B cell (primary cell): ENCODE measurements at regions not wholly inside any gene's neighbourhood (a gene's known extent, or its start where the extent isn't known, plus 50 kb on each side); places are given as distances from the start of the nearest gene placed in this dataset.

Experiments
- ATAC-seq: fragments of 200-7000 bp; cut with Tn5 transposase; one replicate; pipeline ENCODE4 v1.10.0; 2021; ENCODE audit warnings: low read depth, mild to moderate bottlenecking, moderate number of reproducible peaks, moderate library complexity
- CTCF ChIA-PET: fragments of 350-600 bp; sonication (Branson Sonifier 250); formaldehyde crosslinking; loops from one replicate; lab custom pipeline; 2021; ENCODE audit warnings: antibody characterized with exemption, inconsistent platforms; lab: Charles Lee
- POLR2A ChIA-PET: fragments of 350-600 bp; sonication (Branson Sonifier 250); formaldehyde crosslinking; loops from one replicate; lab custom pipeline; 2021; ENCODE audit warnings: antibody characterized with exemption; lab: Charles Lee
- DNase-seq: peaks from one replicate; pipeline ENCODE4 v3.0.0; 2013
- H2AFZ ChIP-seq: 2 replicates; pipeline ENCODE4 v1.6.1; 2012; ENCODE audit warnings: mild to moderate bottlenecking, low read depth, low read length; ENCODE audit not compliant: insufficient read depth, poor library complexity, severe bottlenecking
- H3K27ac ChIP-seq, 2 donors: 1 replicate in 1 of 2; 2 replicates in 1 of 2; pipeline ENCODE4 v1.5.1; 2012 to 2013; ENCODE audit warnings: low read length in 2 of 2, mild to moderate bottlenecking in 2 of 2, moderate library complexity in 1 of 2
- H3K27me3 ChIP-seq, 4 experiments: fragments of 200-600 bp in 1 of 4; sonication (generic) in 1 of 4; replicated peaks in 1 of 4; 1 replicate in 2 of 4; 2 replicates in 2 of 4; pipeline versions ENCODE4 v1.6.1 to v1.7.0; 2013 to 2016; ENCODE audit warnings: low read length in 3 of 4, mild to moderate bottlenecking in 2 of 4, mixed read lengths in 1 of 4, moderate library complexity in 1 of 4; ENCODE audit not compliant: insufficient read depth in 4 of 4, control insufficient read depth in 3 of 4; ENCODE audit errors: control extremely low read depth in 1 of 4
- H3K36me3 ChIP-seq, 2 experiments: replicated peaks in 1 of 2; 1 replicate in 1 of 2; 2 replicates in 1 of 2; pipeline versions ENCODE4 v1.6.1 to v1.7.1; 2013; ENCODE audit warnings: low read length in 1 of 2; ENCODE audit not compliant: insufficient read depth in 2 of 2, control insufficient read depth in 1 of 2; ENCODE audit errors: control extremely low read depth in 1 of 2, extremely low read depth in 1 of 2
- H3K4me1 ChIP-seq, 2 donors: fragments of 200-600 bp in 1 of 2; sonication (generic) in 1 of 2; 1 replicate in 1 of 2; 2 replicates in 1 of 2; pipeline versions ENCODE4 v1.5.1 to v1.6.1; 2013 to 2017; ENCODE audit warnings: low read length in 2 of 2; ENCODE audit not compliant: control insufficient read depth in 2 of 2, insufficient read depth in 2 of 2
- H3K4me2 ChIP-seq: replicated peaks from 2 replicates; pipeline ENCODE3; 2012; ENCODE audit warnings: mild to moderate bottlenecking, low read depth, low read length; ENCODE audit not compliant: poor library complexity, severe bottlenecking
- H3K4me3 ChIP-seq, 5 experiments: fragments of 200-600 bp in 1 of 5; sonication (generic) in 1 of 5; 1 replicate in 3 of 5; 2 replicates in 2 of 5; pipeline versions ENCODE4 v1.5.1 to v1.7.0; 2011 to 2016; ENCODE audit warnings: low read length in 4 of 5, mild to moderate bottlenecking in 4 of 5, low read depth in 2 of 5, control low read depth in 1 of 5, moderate library complexity in 1 of 5; ENCODE audit not compliant: insufficient read depth in 1 of 5; ENCODE audit errors: control extremely low read depth in 1 of 5, extremely low read depth in 1 of 5
- H3K79me2 ChIP-seq: fragments of 200-600 bp; sonication (generic); one replicate; pipeline ENCODE4 v1.6.0; 2016; ENCODE audit warnings: low read length; ENCODE audit not compliant: control insufficient read depth, insufficient read depth
- H3K9ac ChIP-seq: fragments of 200-600 bp; sonication (generic); 2 replicates; pipeline ENCODE4 v1.6.1; 2017; ENCODE audit warnings: mild to moderate bottlenecking, low read length, moderate library complexity
- H3K9me3 ChIP-seq, 3 donors: one replicate each; pipeline versions ENCODE4 v1.6.1 to v1.7.1; 2013; ENCODE audit warnings: low read length in 2 of 3; ENCODE audit not compliant: control insufficient read depth in 2 of 3, insufficient read depth in 1 of 3; ENCODE audit errors: control extremely low read depth in 1 of 3
- H4K20me1 ChIP-seq: 2 replicates; pipeline ENCODE4 v1.6.0; 2012; ENCODE audit warnings: mild to moderate bottlenecking, low read length; ENCODE audit not compliant: insufficient read depth, control insufficient read depth, poor library complexity, severe bottlenecking
- H3K27ac Mint-ChIP-seq: one replicate; pipeline ENCODE4 v1.8.0; 2021; ENCODE audit warnings: mixed read lengths
- H3K27me3 Mint-ChIP-seq: one replicate; pipeline ENCODE4 v1.8.0; 2021; ENCODE audit warnings: mixed read lengths
- H3K4me1 Mint-ChIP-seq: one replicate; pipeline ENCODE4 v1.8.0; 2021; ENCODE audit warnings: mixed read lengths
- H3K4me3 Mint-ChIP-seq: one replicate; pipeline ENCODE4 v1.8.0; 2021; ENCODE audit warnings: mixed read lengths
- H3K9me3 Mint-ChIP-seq: one replicate; pipeline ENCODE4 v1.8.0; 2022; ENCODE audit warnings: mixed read lengths; ENCODE audit not compliant: insufficient read depth
- EZH2 ChIP-seq: IDR thresholded peaks from 2 replicates; pipeline ENCODE4 v1.6.1; 2012; ENCODE audit warnings: borderline replicate concordance, low read depth, mild to moderate bottlenecking, moderate library complexity, low read length; ENCODE audit not compliant: insufficient read depth, poor library complexity, severe bottlenecking
- WGBS: methylation state at CpG from one replicate; pipeline ENCODE4 v1.1.5; 2013; ENCODE audit warnings: missing lambda C conversion rate; ENCODE audit not compliant: insufficient coverage; 5-methylcytosine and 5-hydroxymethylcytosine counted together
- intact Hi-C: fragments of 100-400 bp; cut with micrococcal nuclease; formaldehyde crosslinking; loops from one replicate; pipeline ENCODE4 v1.10.0; 2022
- TF ChIP-seq, protein P1 (sequence below): fragments of 200-600 bp; IDR thresholded peaks from one replicate; pipeline ENCODE4 v1.8.0; 2022; ENCODE audit warnings: antibody characterized with exemption, mild to moderate bottlenecking

GRCh38 chr20:41748051-41748450 lies 129.9 kb upstream of the CHD6 start:
- no peak for TF ChIP-seq EZH2
- TF ChIP-seq, protein P1, sequence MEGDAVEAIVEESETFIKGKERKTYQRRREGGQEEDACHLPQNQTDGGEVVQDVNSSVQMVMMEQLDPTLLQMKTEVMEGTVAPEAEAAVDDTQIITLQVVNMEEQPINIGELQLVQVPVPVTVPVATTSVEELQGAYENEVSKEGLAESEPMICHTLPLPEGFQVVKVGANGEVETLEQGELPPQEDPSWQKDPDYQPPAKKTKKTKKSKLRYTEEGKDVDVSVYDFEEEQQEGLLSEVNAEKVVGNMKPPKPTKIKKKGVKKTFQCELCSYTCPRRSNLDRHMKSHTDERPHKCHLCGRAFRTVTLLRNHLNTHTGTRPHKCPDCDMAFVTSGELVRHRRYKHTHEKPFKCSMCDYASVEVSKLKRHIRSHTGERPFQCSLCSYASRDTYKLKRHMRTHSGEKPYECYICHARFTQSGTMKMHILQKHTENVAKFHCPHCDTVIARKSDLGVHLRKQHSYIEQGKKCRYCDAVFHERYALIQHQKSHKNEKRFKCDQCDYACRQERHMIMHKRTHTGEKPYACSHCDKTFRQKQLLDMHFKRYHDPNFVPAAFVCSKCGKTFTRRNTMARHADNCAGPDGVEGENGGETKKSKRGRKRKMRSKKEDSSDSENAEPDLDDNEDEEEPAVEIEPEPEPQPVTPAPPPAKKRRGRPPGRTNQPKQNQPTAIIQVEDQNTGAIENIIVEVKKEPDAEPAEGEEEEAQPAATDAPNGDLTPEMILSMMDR, result no peak
- Histone ChIP-seq H3K27me3 (peaks cover 0 to 9% (median 1%) of the 10 kb centered on the region in 4 experiments), H3K4me1 (no peaks in the 10 kb centered on the region), H3K4me3 (no peak overlapping the region), H3K9me3 (no peaks in the 10 kb centered on the region), H3K9ac (no peak overlapping the region), H2AFZ (no peak overlapping the region), H3K27ac (no peak overlapping the region), H4K20me1 (no peaks in the 10 kb centered on the region), H3K79me2 (no peaks in the 10 kb centered on the region), H3K36me3 (no peaks in the 10 kb centered on the region), H3K4me2 (no peak overlapping the region)
- Mint-ChIP-seq H3K4me1 (peaks cover 2% of the 10 kb centered on the region), H3K27ac (no peak overlapping the region), H3K4me3 (no peak overlapping the region), H3K27me3 (peaks cover 34% of the 10 kb centered on the region), H3K9me3 (no peaks in the 10 kb centered on the region)
- 78% methylated on average over 4 of the region's 4 CpGs for WGBS
- DNase-seq, result no peak
- ATAC-seq, result no peak
- CTCF ChIA-PET, result interaction anchor here (1.6 to 1.8 kb wide), 2 partner anchors 9 to 14 kb away, joined by 5 to 9 read pairs; no protein-coding TSS in a partner anchor
- intact Hi-C loops, result no loop called here
- POLR2A ChIA-PET, result no interaction called here

GRCh38 chr20:41747226-41747625 lies 129.0 kb upstream of the CHD6 start:
- DNase-seq, result no peak
- no peak overlapping the region for H3K9ac ChIP-seq
- Mint-ChIP-seq H3K4me3 (no peak overlapping the region), H3K27ac (no peak overlapping the region), H3K27me3 (peaks cover 34% of the 10 kb centered on the region), H3K4me1 (peaks cover 2% of the 10 kb centered on the region), H3K9me3 (no peaks in the 10 kb centered on the region)
- H3K79me2 ChIP-seq, result no peaks in the 10 kb centered on the region
- H3K4me1 ChIP-seq, result no peaks in the 10 kb centered on the region
- no peak for TF ChIP-seq EZH2
- TF ChIP-seq, protein P1, result no peak
- no peak for ATAC-seq
- no peaks in the 10 kb centered on the region for H4K20me1 ChIP-seq
- H3K4me3 ChIP-seq, result no peak overlapping the region
- intact Hi-C loops, result no loop called here
- H2AFZ ChIP-seq, result no peak overlapping the region
- H3K9me3 ChIP-seq, result no peaks in the 10 kb centered on the region
- H3K4me2 ChIP-seq, result no peak overlapping the region
- POLR2A ChIA-PET, result no interaction called here
- no peaks in the 10 kb centered on the region for H3K36me3 ChIP-seq
- CTCF ChIA-PET, result interaction anchor here (0.8 to 1.8 kb wide), 3 partner anchors 9 to 13 kb away, joined by 3 to 9 read pairs (median 5); no protein-coding TSS in a partner anchor
- H3K27me3 ChIP-seq, result peaks cover 0 to 9% (median 0%) of the 10 kb centered on the region in 4 experiments
- H3K27ac ChIP-seq, result no peak overlapping the region
